Activated naive CD8-positive, alpha-beta T cell (primary cell): ENCODE measurements at regions not wholly inside any gene's neighbourhood (a gene's known extent, or its start where the extent isn't known, plus 50 kb on each side); places are given as distances from the start of the nearest gene placed in this dataset.

Experiments used
- H3K27ac Mint-ChIP-seq: one replicate; pipeline ENCODE4 v1.8.0; 2021; ENCODE audit warnings: mixed read lengths
- H3K27me3 Mint-ChIP-seq: one replicate; pipeline ENCODE4 v1.8.0; 2021; ENCODE audit warnings: mixed read lengths
- H3K36me3 Mint-ChIP-seq: one replicate; pipeline ENCODE4 v1.8.0; 2021; ENCODE audit warnings: mixed read lengths
- H3K4me1 Mint-ChIP-seq: one replicate; pipeline ENCODE4 v1.8.0; 2021; ENCODE audit warnings: low read depth, mixed read lengths
- H3K4me3 Mint-ChIP-seq: one replicate; pipeline ENCODE4 v1.8.0; 2021; ENCODE audit warnings: mild to moderate bottlenecking, mixed read lengths
- H3K9me3 Mint-ChIP-seq: one replicate; pipeline ENCODE4 v1.8.0; 2021; ENCODE audit warnings: low read depth, mixed read lengths

- Mint-ChIP-seq H3K4me1 (peaks cover 1% of the 10 kb centered on the region), H3K36me3 (no peaks in the 10 kb centered on the region), H3K4me3 (no peak overlapping the region), H3K27me3 (peaks cover 4% of the 10 kb centered on the region), H3K9me3 (no peaks in the 10 kb centered on the region), H3K27ac (no peak overlapping the region)
Measured at GRCh38 chr16:85252014-85252413, 139.7 kb upstream of the CIBAR2 start.

GRCh38 chr16:85252461-85252860, 140.2 kb upstream of the CIBAR2 start:
- no peaks in the 10 kb centered on the region for H3K4me1 Mint-ChIP-seq
- H3K9me3 Mint-ChIP-seq, result no peaks in the 10 kb centered on the region
- no peak overlapping the region for H3K4me3 Mint-ChIP-seq
- H3K36me3 Mint-ChIP-seq, result no peaks in the 10 kb centered on the region
- H3K27me3 Mint-ChIP-seq, result peaks cover 4% of the 10 kb centered on the region
- no peak overlapping the region for H3K27ac Mint-ChIP-seq

- Mint-ChIP-seq H3K27ac (no peak overlapping the region), H3K4me1 (no peaks in the 10 kb centered on the region), H3K9me3 (no peaks in the 10 kb centered on the region)
Measured at GRCh38 chr16:85253084-85253941, 141.0 kb upstream of the CIBAR2 start.

GRCh38 chr16:85254051-85254450, 141.8 kb upstream of the CIBAR2 start:
- Mint-ChIP-seq H3K4me1 (no peaks in the 10 kb centered on the region), H3K4me3 (no peak overlapping the region), H3K27me3 (peaks cover 4% of the 10 kb centered on the region), H3K9me3 (no peaks in the 10 kb centered on the region), H3K36me3 (no peaks in the 10 kb centered on the region), H3K27ac (no peak overlapping the region)

More at GRCh38 chr16:85253084-85253941, 141.0 kb upstream of the CIBAR2 start:
- Mint-ChIP-seq H3K36me3 (no peaks in the 10 kb centered on the region), H3K27me3 (peaks cover 4% of the 10 kb centered on the region), H3K4me3 (no peak overlapping the region)

GRCh38 chr16:85254921-85255320, 142.6 kb upstream of the CIBAR2 start:
- Mint-ChIP-seq H3K27me3 (peaks cover 4% of the 10 kb centered on the region), H3K4me1 (no peaks in the 10 kb centered on the region)

GRCh38 chr16:85255777-85256176, 143.5 kb upstream of the CIBAR2 start:
- Mint-ChIP-seq H3K4me1 (no peaks in the 10 kb centered on the region), H3K36me3 (no peaks in the 10 kb centered on the region), H3K27ac (no peak overlapping the region), H3K27me3 (peaks cover 4% of the 10 kb centered on the region), H3K9me3 (no peaks in the 10 kb centered on the region), H3K4me3 (no peak overlapping the region)

More at GRCh38 chr16:85254921-85255320, 142.6 kb upstream of the CIBAR2 start:
- no peaks in the 10 kb centered on the region for H3K9me3 Mint-ChIP-seq
- no peaks in the 10 kb centered on the region for H3K36me3 Mint-ChIP-seq
- H3K27ac Mint-ChIP-seq, result no peak overlapping the region
- no peak overlapping the region for H3K4me3 Mint-ChIP-seq

GRCh38 chr16:85256190-85256739, 144.0 kb upstream of the CIBAR2 start:
- H3K27me3 Mint-ChIP-seq, result peaks cover 4% of the 10 kb centered on the region
- H3K4me3 Mint-ChIP-seq, result no peak overlapping the region
- H3K9me3 Mint-ChIP-seq, result no peaks in the 10 kb centered on the region
- no peaks in the 10 kb centered on the region for H3K36me3 Mint-ChIP-seq
- no peak overlapping the region for H3K27ac Mint-ChIP-seq
- no peaks in the 10 kb centered on the region for H3K4me1 Mint-ChIP-seq

- Mint-ChIP-seq H3K27me3 (peaks cover 4% of the 10 kb centered on the region), H3K27ac (no peak overlapping the region), H3K9me3 (no peaks in the 10 kb centered on the region), H3K4me3 (no peak overlapping the region), H3K4me1 (peaks cover 6% of the 10 kb centered on the region), H3K36me3 (no peaks in the 10 kb centered on the region)
Measured at GRCh38 chr16:85257483-85257882, 145.2 kb upstream of the CIBAR2 start.

GRCh38 chr16:85258166-85258565, 145.9 kb upstream of the CIBAR2 start:
- no peaks in the 10 kb centered on the region for H3K9me3 Mint-ChIP-seq
- H3K4me3 Mint-ChIP-seq, result no peak overlapping the region
- H3K27me3 Mint-ChIP-seq, result peaks cover 4% of the 10 kb centered on the region
- no peaks in the 10 kb centered on the region for H3K36me3 Mint-ChIP-seq
- H3K27ac Mint-ChIP-seq, result no peak overlapping the region
- H3K4me1 Mint-ChIP-seq, result peaks cover 6% of the 10 kb centered on the region

- H3K9me3 Mint-ChIP-seq, result no peaks in the 10 kb centered on the region
- no peak overlapping the region for H3K4me3 Mint-ChIP-seq
- H3K27me3 Mint-ChIP-seq, result peaks cover 4% of the 10 kb centered on the region
- H3K36me3 Mint-ChIP-seq, result no peaks in the 10 kb centered on the region
- peaks cover 6% of the 10 kb centered on the region for H3K4me1 Mint-ChIP-seq
- H3K27ac Mint-ChIP-seq, result no peak overlapping the region
Measured at GRCh38 chr16:85258629-85259028, 146.4 kb upstream of the CIBAR2 start.

GRCh38 chr16:85259115-85259831, 147.0 kb upstream of the CIBAR2 start:
- Mint-ChIP-seq H3K4me1 (peaks cover 6% of the 10 kb centered on the region), H3K27me3 (peaks cover 4% of the 10 kb centered on the region), H3K9me3 (no peaks in the 10 kb centered on the region), H3K4me3 (no peak overlapping the region), H3K27ac (no peak overlapping the region), H3K36me3 (no peaks in the 10 kb centered on the region)

GRCh38 chr16:85259832-85260167, 147.5 kb upstream of the CIBAR2 start:
- Mint-ChIP-seq H3K4me3 (no peak overlapping the region), H3K9me3 (no peaks in the 10 kb centered on the region), H3K27me3 (peaks cover 4% of the 10 kb centered on the region), H3K36me3 (no peaks in the 10 kb centered on the region), H3K4me1 (peaks cover 6% of the 10 kb centered on the region), H3K27ac (no peak overlapping the region)

- Mint-ChIP-seq H3K4me1 (peaks cover 6% of the 10 kb centered on the region), H3K36me3 (no peaks in the 10 kb centered on the region), H3K4me3 (no peak overlapping the region), H3K27ac (no peak overlapping the region), H3K27me3 (peaks cover 4% of the 10 kb centered on the region), H3K9me3 (no peaks in the 10 kb centered on the region)
Measured at GRCh38 chr16:85261204-85261603, 148.9 kb upstream of the CIBAR2 start.

- H3K4me3 Mint-ChIP-seq, result no peak overlapping the region
- H3K27me3 Mint-ChIP-seq, result peaks cover under 1% of the 10 kb centered on the region
- H3K36me3 Mint-ChIP-seq, result no peaks in the 10 kb centered on the region
- H3K4me1 Mint-ChIP-seq, result peaks cover 6% of the 10 kb centered on the region
- H3K9me3 Mint-ChIP-seq, result no peaks in the 10 kb centered on the region
- H3K27ac Mint-ChIP-seq, result no peak overlapping the region
Measured at GRCh38 chr16:85261657-85262557, 149.6 kb upstream of the CIBAR2 start.
